ENCODE measurements at regions not wholly inside any gene's neighbourhood (a gene's known extent, or its start where the extent isn't known, plus 50 kb on each side); places are given as distances from the start of the nearest gene placed in this dataset.

- TF ChIP-seq POLR2AphosphoS5 (IDR thresholded peaks at IDR 0.05), result no peak
- TF ChIP-seq, protein P1, sequence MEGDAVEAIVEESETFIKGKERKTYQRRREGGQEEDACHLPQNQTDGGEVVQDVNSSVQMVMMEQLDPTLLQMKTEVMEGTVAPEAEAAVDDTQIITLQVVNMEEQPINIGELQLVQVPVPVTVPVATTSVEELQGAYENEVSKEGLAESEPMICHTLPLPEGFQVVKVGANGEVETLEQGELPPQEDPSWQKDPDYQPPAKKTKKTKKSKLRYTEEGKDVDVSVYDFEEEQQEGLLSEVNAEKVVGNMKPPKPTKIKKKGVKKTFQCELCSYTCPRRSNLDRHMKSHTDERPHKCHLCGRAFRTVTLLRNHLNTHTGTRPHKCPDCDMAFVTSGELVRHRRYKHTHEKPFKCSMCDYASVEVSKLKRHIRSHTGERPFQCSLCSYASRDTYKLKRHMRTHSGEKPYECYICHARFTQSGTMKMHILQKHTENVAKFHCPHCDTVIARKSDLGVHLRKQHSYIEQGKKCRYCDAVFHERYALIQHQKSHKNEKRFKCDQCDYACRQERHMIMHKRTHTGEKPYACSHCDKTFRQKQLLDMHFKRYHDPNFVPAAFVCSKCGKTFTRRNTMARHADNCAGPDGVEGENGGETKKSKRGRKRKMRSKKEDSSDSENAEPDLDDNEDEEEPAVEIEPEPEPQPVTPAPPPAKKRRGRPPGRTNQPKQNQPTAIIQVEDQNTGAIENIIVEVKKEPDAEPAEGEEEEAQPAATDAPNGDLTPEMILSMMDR (IDR thresholded peaks at IDR 0.05 in 8 of 11, conservative IDR thresholded peaks at IDR 0.05 in 3 of 11), result no peak
- no peak for TF ChIP-seq POLR2A (IDR thresholded peaks at IDR 0.05)
- H3K36me3 ChIP-seq, result no peaks in the 10 kb centered on the region
- no peak overlapping the region for H3K4me3 ChIP-seq
- no peaks in the 10 kb centered on the region for H3K9me3 ChIP-seq
- DNase-seq, result no peak
- H3K4me1 ChIP-seq, result no peaks in the 10 kb centered on the region
- 73 to 86% (median 82%) methylated on average over 1 of the region's 1 CpG for WGBS, 5 donors
- intact Hi-C loops (cut with DNase I; ENCODE audit: low total_unique reads), result no loop called here
- H3K27ac ChIP-seq, result no peak overlapping the region
- H3K27me3 ChIP-seq (replicated peaks in 1 of 7), result no peaks in the 10 kb centered on the region
Measured at GRCh38 chr3:86519819-86520218, 471.1 kb downstream of the VGLL3 start.

- H3K27me3 ChIP-seq (replicated peaks in 1 of 7), result no peaks in the 10 kb centered on the region
- no peaks in the 10 kb centered on the region for H3K4me1 ChIP-seq
- H3K36me3 ChIP-seq, result no peaks in the 10 kb centered on the region
- no peak overlapping the region for H3K27ac ChIP-seq
- intact Hi-C loops (cut with DNase I; ENCODE audit: low total_unique reads), result no loop called here
- WGBS, 5 donors, result 41 to 90% (median 76%) methylated on average over 1 of the region's 1 CpG; no CpG with 5 or more reads in 1 of the 5 donors
- peaks cover 0 to 13% (median 2%) of the 10 kb centered on the region in 8 donors for H3K9me3 ChIP-seq
- DNase-seq, result no peak
- no peak overlapping the region for H3K4me3 ChIP-seq
- TF ChIP-seq POLR2A (IDR thresholded peaks at IDR 0.05) (no peak), POLR2AphosphoS5 (IDR thresholded peaks at IDR 0.05) (no peak)
- TF ChIP-seq, protein P1 (IDR thresholded peaks at IDR 0.05 in 8 of 11, conservative IDR thresholded peaks at IDR 0.05 in 3 of 11), result no peak
Measured at GRCh38 chr3:86481636-86482035, 509.3 kb downstream of the VGLL3 start.

DNA sequence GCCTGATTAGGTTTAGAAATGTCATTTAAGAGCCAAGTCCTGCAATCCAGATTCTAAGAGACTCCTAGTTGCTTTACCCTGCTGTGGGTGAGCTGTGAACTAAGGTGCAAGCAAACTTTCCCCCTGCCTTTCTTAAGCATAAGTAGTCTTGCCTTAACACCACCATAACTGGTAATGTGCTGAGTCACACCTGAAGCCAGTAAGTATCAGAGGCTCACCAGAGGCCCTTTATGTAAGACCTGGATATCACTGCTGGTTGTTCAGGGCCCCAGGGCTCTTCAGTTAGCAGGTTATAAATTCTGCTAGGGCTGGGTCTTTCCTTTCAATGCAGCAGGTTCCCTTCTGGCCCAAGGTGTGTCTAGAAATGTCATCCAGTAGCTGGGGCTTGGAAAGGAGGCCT lies 509.9 kb downstream of the VGLL3 start:
- TF ChIP-seq, protein P1 (IDR thresholded peaks at IDR 0.05 in 8 of 11, conservative IDR thresholded peaks at IDR 0.05 in 3 of 11), result no peak
- TF ChIP-seq POLR2AphosphoS5 (IDR thresholded peaks at IDR 0.05) (no peak), POLR2A (IDR thresholded peaks at IDR 0.05) (no peak)

DNA sequence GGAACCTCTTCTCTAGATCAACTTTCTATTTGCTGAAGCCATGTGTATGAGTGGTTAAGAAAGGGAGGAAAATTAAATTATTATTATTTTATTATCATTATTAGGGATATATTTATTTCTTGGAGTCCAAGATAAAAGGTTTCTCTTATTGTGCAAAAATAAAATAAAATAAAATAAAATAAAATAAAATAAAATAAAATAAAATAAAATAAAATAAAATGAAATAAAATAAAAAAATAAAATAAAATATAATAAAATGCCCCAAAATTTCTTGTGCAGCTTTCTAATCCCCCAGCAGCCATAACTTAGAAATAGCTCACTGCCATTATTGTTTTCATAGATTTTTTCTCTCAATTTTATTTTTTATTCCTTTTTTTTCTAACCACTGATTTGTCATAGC lies 526.8 kb downstream of the VGLL3 start:
- no peak for DNase-seq
- Histone ChIP-seq H3K4me1 (no peaks in the 10 kb centered on the region), H3K27ac (no peak overlapping the region), H3K4me3 (no peak overlapping the region), H3K27me3 (replicated peaks in 1 of 7) (no peaks in the 10 kb centered on the region), H3K9me3 (peaks cover 0 to 2% (median 0%) of the 10 kb centered on the region in 8 donors), H3K36me3 (no peaks in the 10 kb centered on the region)
- intact Hi-C loops (cut with DNase I; ENCODE audit: low total_unique reads), result no loop called here
- TF ChIP-seq POLR2A (IDR thresholded peaks at IDR 0.05), result no peak
- TF ChIP-seq, protein P1 (IDR thresholded peaks at IDR 0.05 in 8 of 11, conservative IDR thresholded peaks at IDR 0.05 in 3 of 11), result no peak
- no peak for TF ChIP-seq POLR2AphosphoS5 (IDR thresholded peaks at IDR 0.05)

More for the DNA sequence above, 509.9 kb downstream of the VGLL3 start:
- no peak overlapping the region for H3K27ac ChIP-seq
- intact Hi-C loops (cut with DNase I; ENCODE audit: low total_unique reads), result no loop called here
- no peak for DNase-seq
- peaks cover 0 to 13% (median 2%) of the 10 kb centered on the region in 8 donors for H3K9me3 ChIP-seq
- no peak overlapping the region for H3K4me3 ChIP-seq
- H3K36me3 ChIP-seq, result no peaks in the 10 kb centered on the region
- H3K4me1 ChIP-seq, result no peaks in the 10 kb centered on the region
- no peaks in the 10 kb centered on the region for H3K27me3 ChIP-seq (replicated peaks in 1 of 7)
